GM12878 (cell line): ENCODE measurements at regions not wholly inside any gene's neighbourhood (a gene's known extent, or its start where the extent isn't known, plus 50 kb on each side); places are given as distances from the start of the nearest gene placed in this dataset.

Experiments
- ATAC-seq: fragments of 200-7000 bp; cut with Tn5 transposase; 3 replicates; pipeline ENCODE4 v1.9.1; 2020; ENCODE audit warnings: mild to moderate bottlenecking, moderate library complexity
- BruUV-seq: library from RNA; stranded (reverse); fragments of 400-500 nt; replicated peaks from 2 replicates; lab custom pipeline; 2021; lab: Mats Ljungman, UMichigan
- CTCF ChIA-PET: fragments of 300-600 bp; sonication (Branson Sonifier 250); formaldehyde crosslinking; extraction: SDS; loops from one replicate; lab custom pipeline; 2021; ENCODE audit warnings: inconsistent platforms; lab: Yijun Ruan, JAX
- POLR2A ChIA-PET: fragments of 350-600 bp; formaldehyde crosslinking; extraction: SDS; loops from one replicate; lab custom pipeline; 2021; ENCODE audit warnings: inconsistent platforms; lab: Charles Lee
- RAD21 ChIA-PET: fragments of 300-600 bp; sonication (Branson Sonifier 250); formaldehyde crosslinking; loops from one replicate; lab custom pipeline; 2023; ENCODE audit warnings: antibody characterized with exemption; ENCODE audit not compliant: unreplicated experiment; lab: Charles Lee
- SMC1A ChIA-PET: fragments of 300-600 bp; sonication (Branson Sonifier 250); formaldehyde crosslinking; loops from one replicate; lab custom pipeline; 2023; ENCODE audit not compliant: unreplicated experiment, uncharacterized antibody; lab: Charles Lee
- DNase-seq: peaks from one replicate; pipeline ENCODE4 v3.0.0-alpha.2; 2011; ENCODE audit warnings: low read depth, low spot score
- FAIRE-seq: peaks from 3 replicates; lab custom pipeline; 2011; peaks lifted over from hg19 to GRCh38; lab: Jason Lieb, UNC
- H2AFZ ChIP-seq: 2 replicates; pipeline ENCODE4 v1.6.0; 2011; ENCODE audit warnings: low read depth, low read length, control low read depth; ENCODE audit not compliant: control insufficient read depth
- H3K27ac ChIP-seq: 2 replicates; pipeline ENCODE4 v1.5.1; 2011; ENCODE audit warnings: control low read depth; ENCODE audit not compliant: control insufficient read depth, insufficient read depth
- H3K27me3 ChIP-seq, 2 experiments: replicated peaks in 1 of 2; 2 replicates each; pipeline versions ENCODE4 v1.6.0 to v1.6.1; 2011; ENCODE audit warnings: low read length in 1 of 2; ENCODE audit not compliant: control insufficient read depth in 2 of 2, insufficient read depth in 2 of 2
- H3K36me3 ChIP-seq, 2 experiments: 2 replicates each; pipeline ENCODE4 v1.5.1; 2011; ENCODE audit warnings: low read length in 1 of 2; ENCODE audit not compliant: control insufficient read depth in 2 of 2, insufficient read depth in 2 of 2
- H3K4me1 ChIP-seq: 2 replicates; pipeline ENCODE4 v1.6.1; 2011; ENCODE audit warnings: mild to moderate bottlenecking, low read length, moderate library complexity, mixed read lengths; ENCODE audit not compliant: control insufficient read depth, insufficient read depth
- H3K4me2 ChIP-seq: 2 replicates; pipeline ENCODE4 v1.6.0; 2011; ENCODE audit warnings: control low read depth; ENCODE audit not compliant: control insufficient read depth, insufficient read depth
- H3K4me3 ChIP-seq: fragments of 200-600 bp; sonication (generic); 2 replicates; pipeline ENCODE4 v1.5.1; 2016
- H3K79me2 ChIP-seq: 2 replicates; pipeline ENCODE4 v1.6.0; 2011; ENCODE audit warnings: low read length; ENCODE audit not compliant: control insufficient read depth, insufficient read depth
- H3K9ac ChIP-seq: 2 replicates; pipeline ENCODE4 v1.8.0; 2011; ENCODE audit warnings: low read length, control low read depth, mixed read lengths; ENCODE audit not compliant: control insufficient read depth, insufficient read depth
- H3K9me3 ChIP-seq: replicated peaks from 3 replicates; pipeline ENCODE4 v1.5.1; 2011; ENCODE audit warnings: mild to moderate bottlenecking, low read length; ENCODE audit not compliant: control insufficient read depth, insufficient read depth
- H4K20me1 ChIP-seq: 2 replicates; pipeline ENCODE4 v1.6.0; 2011; ENCODE audit not compliant: control insufficient read depth, insufficient read depth
- ASH2L ChIP-seq: fragments of 300-600, 200-600 bp; sonication (generic); IDR thresholded peaks from 2 replicates; pipeline ENCODE4 v1.6.1; 2017; ENCODE audit warnings: low read depth, mild to moderate bottlenecking, borderline replicate concordance
- EED ChIP-seq: sonication (generic); IDR thresholded peaks from 2 replicates; pipeline ENCODE4 v1.6.1; 2016; ENCODE audit warnings: antibody characterized with exemption, low read depth
- EGR1 ChIP-seq, 2 experiments: IDR thresholded peaks; 1 replicate in 1 of 2; 2 replicates in 1 of 2; pipeline ENCODE4 v1.6.1; 2011 to 2012; ENCODE audit warnings: low read depth in 2 of 2, low read length in 2 of 2, borderline replicate concordance in 1 of 2, mild to moderate bottlenecking in 1 of 2, moderate library complexity in 1 of 2
- KLF5 ChIP-seq: fragments of 450-650 bp; IDR thresholded peaks from 2 replicates; pipeline ENCODE4 v1.6.1; 2014; ENCODE audit warnings: mild to moderate bottlenecking; ENCODE audit not compliant: partially characterized antibody
- NR2F1 ChIP-seq: fragments of 450-650 bp; conservative IDR thresholded peaks from 2 replicates; pipeline ENCODE4 v1.6.1; 2017; ENCODE audit warnings: mild to moderate bottlenecking
- PKNOX1 ChIP-seq: fragments of 450-650 bp; IDR thresholded peaks from 2 replicates; pipeline ENCODE4 v1.6.1; 2016; ENCODE audit warnings: mild to moderate bottlenecking
- STAT3 ChIP-seq: IDR thresholded peaks from 2 replicates; pipeline ENCODE4 v1.6.1; 2011; ENCODE audit warnings: low read depth, low read length, improper control_type of control experiment
- TBL1XR1 ChIP-seq: IDR thresholded peaks from 2 replicates; pipeline ENCODE4 v1.6.1; 2012; ENCODE audit warnings: low read depth, low read length, improper control_type of control experiment
- WGBS: methylation state at CpG from one replicate; pipeline ENCODE4 v1.1.6; 2016; ENCODE audit warnings: low lambda C conversion rate; ENCODE audit not compliant: insufficient replicate concordance, insufficient coverage; ENCODE audit errors: missing lambda C conversion rate; 5-methylcytosine and 5-hydroxymethylcytosine counted together
- in situ Hi-C: fragments of 300-500 bp; cut with MboI; formaldehyde crosslinking; loops from 9 replicates; pipeline ENCODE4 v1.14.3; 2018; ENCODE audit warnings: mixed read lengths
- intact Hi-C: fragments of 100-400 bp; cut with micrococcal nuclease; formaldehyde crosslinking; loops from one replicate; pipeline ENCODE4 v1.14.2; 2022; ENCODE audit not compliant: unreplicated experiment
- TF ChIP-seq, protein P1 (sequence below): IDR thresholded peaks from 2 replicates; pipeline ENCODE4 v1.6.1; 2012; ENCODE audit warnings: low read depth, low read length, improper control_type of control experiment
- TF ChIP-seq, protein P2 (sequence below): IDR thresholded peaks from 2 replicates; pipeline ENCODE4 v1.6.1; 2011; ENCODE audit warnings: low read depth, mild to moderate bottlenecking, low read length, moderate library complexity, borderline replicate concordance; ENCODE audit errors: extremely low read depth

DNA sequence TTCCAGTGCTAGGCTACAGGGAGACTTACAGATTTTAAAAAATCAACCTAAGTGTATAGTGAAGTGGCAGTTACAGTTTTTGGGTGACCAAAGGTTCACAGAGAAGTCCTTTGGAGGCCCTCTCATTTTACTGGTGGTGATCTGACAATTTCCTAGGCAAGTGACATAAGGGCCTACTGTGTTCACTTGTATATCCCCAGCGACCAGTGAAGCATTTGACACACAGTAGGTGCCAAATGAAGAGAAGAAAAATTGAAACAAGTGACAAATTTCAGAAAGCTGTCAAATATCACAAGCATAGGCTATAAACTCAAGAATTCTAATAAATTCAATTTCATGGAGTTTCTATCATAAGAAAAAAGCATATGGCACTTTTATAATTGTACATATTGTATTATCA is 89.5 kb downstream of the RPL22L1 start:
- ATAC-seq, result no peak
- no peak for DNase-seq
- ChIA-PET CTCF (no interaction called here), SMC1A (interaction anchor here (1.2 kb wide), 1 partner anchor 367 kb away, joined by 4 read pairs; no protein-coding TSS in a partner anchor), RAD21 (no interaction called here), POLR2A (no interaction called here)
- in situ Hi-C loops (no loop called here), intact Hi-C loops (no loop called here)
- TF ChIP-seq, protein P1, sequence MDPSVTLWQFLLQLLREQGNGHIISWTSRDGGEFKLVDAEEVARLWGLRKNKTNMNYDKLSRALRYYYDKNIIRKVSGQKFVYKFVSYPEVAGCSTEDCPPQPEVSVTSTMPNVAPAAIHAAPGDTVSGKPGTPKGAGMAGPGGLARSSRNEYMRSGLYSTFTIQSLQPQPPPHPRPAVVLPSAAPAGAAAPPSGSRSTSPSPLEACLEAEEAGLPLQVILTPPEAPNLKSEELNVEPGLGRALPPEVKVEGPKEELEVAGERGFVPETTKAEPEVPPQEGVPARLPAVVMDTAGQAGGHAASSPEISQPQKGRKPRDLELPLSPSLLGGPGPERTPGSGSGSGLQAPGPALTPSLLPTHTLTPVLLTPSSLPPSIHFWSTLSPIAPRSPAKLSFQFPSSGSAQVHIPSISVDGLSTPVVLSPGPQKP, result no peak
- TF ChIP-seq TBL1XR1 (no peak), EGR1 (IDR thresholded peaks at IDR 0.05; ENCODE audit: borderline replicate concordance in 1 of 2, low read depth in 2 of 2, low read length in 2 of 2) (no peak), STAT3 (no peak), NR2F1 (no peak), ASH2L (no peak), EED (no peak), KLF5 (no peak), PKNOX1 (no peak)
- TF ChIP-seq, protein P2, sequence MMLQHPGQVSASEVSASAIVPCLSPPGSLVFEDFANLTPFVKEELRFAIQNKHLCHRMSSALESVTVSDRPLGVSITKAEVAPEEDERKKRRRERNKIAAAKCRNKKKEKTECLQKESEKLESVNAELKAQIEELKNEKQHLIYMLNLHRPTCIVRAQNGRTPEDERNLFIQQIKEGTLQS, result no peak
- no peaks in the 10 kb centered on the region for H3K4me1 ChIP-seq
- peaks cover 0 to 6% of the 10 kb centered on the region in 2 experiments; a peak in 3 of 4 replicates for H3K27me3 ChIP-seq
- no peaks in the 10 kb centered on the region for H4K20me1 ChIP-seq
- BruUV-seq, result no TSS peak
- H3K9ac ChIP-seq, result no peak overlapping the region
- no peak overlapping the region for H3K27ac ChIP-seq
- no peak for FAIRE-seq
- no peak overlapping the region for H3K4me3 ChIP-seq
- no peak overlapping the region for H3K4me2 ChIP-seq
- WGBS, result 0% methylated on average over 1 of the region's 1 CpG
- H3K36me3 ChIP-seq, result no peaks in the 10 kb centered on the region
- no peak overlapping the region for H2AFZ ChIP-seq
- H3K79me2 ChIP-seq, result no peaks in the 10 kb centered on the region
- H3K9me3 ChIP-seq, result no peaks in the 10 kb centered on the region; the same call in 2 of the 3 replicates
